H9 (cell line): ENCODE measurements at regions not wholly inside any gene's neighbourhood (a gene's known extent, or its start where the extent isn't known, plus 50 kb on each side); places are given as distances from the start of the nearest gene placed in this dataset.

Experiments used
- DNase-seq: peaks from one replicate; pipeline ENCODE4 v3.0.0-alpha.2; 2017
- H2AFZ ChIP-seq: one replicate; pipeline ENCODE4 v1.6.1; 2013; ENCODE audit warnings: mild to moderate bottlenecking, low read length, control low read depth, moderate library complexity
- H2AK5ac ChIP-seq: 2 replicates; pipeline ENCODE4 v1.6.1; 2013; ENCODE audit warnings: low read length, control low read depth, mixed read lengths; ENCODE audit not compliant: insufficient read length
- H2BK120ac ChIP-seq: one replicate; pipeline ENCODE4 v1.6.1; 2013; ENCODE audit warnings: low read depth, mild to moderate bottlenecking, low read length, control low read depth, inconsistent platforms; ENCODE audit not compliant: poor library complexity, severe bottlenecking
- H2BK12ac ChIP-seq: 2 replicates; pipeline ENCODE4 v1.6.1; 2013; ENCODE audit warnings: low read length, control low read depth, mixed read lengths, low read depth; ENCODE audit not compliant: insufficient read length
- H2BK15ac ChIP-seq: 2 replicates; pipeline ENCODE4 v1.6.1; 2013; ENCODE audit warnings: low read depth, low read length, control low read depth
- H2BK20ac ChIP-seq: one replicate; pipeline ENCODE4 v1.6.1; 2013; ENCODE audit warnings: low read depth, mild to moderate bottlenecking, low read length, control low read depth, inconsistent platforms; ENCODE audit not compliant: poor library complexity, severe bottlenecking
- H2BK5ac ChIP-seq: 2 replicates; pipeline ENCODE4 v1.6.1; 2013; ENCODE audit warnings: low read length, control low read depth, mixed read lengths; ENCODE audit not compliant: insufficient read length
- H3K14ac ChIP-seq: 2 replicates; pipeline ENCODE4 v1.6.1; 2013; ENCODE audit warnings: low read length, control low read depth; ENCODE audit not compliant: insufficient read depth
- H3K18ac ChIP-seq: 2 replicates; pipeline ENCODE4 v1.6.1; 2013; ENCODE audit warnings: low read depth, mild to moderate bottlenecking, mixed read lengths, low read length, control low read depth; ENCODE audit not compliant: insufficient read length
- H3K23ac ChIP-seq: 2 replicates; pipeline ENCODE4 v1.6.1; 2013; ENCODE audit warnings: low read length, control low read depth, mixed read lengths, low read depth; ENCODE audit not compliant: insufficient read length
- H3K23me2 ChIP-seq: 2 replicates; pipeline ENCODE4 v1.6.1; 2013; ENCODE audit warnings: low read depth, mild to moderate bottlenecking, mixed read lengths, low read length, control low read depth; ENCODE audit not compliant: insufficient read length, poor library complexity, severe bottlenecking
- H3K27ac ChIP-seq: 2 replicates; pipeline ENCODE4 v1.5.1; 2013; ENCODE audit warnings: low read length, control low read depth, mixed read lengths, low read depth; ENCODE audit not compliant: insufficient read length
- H3K27me3 ChIP-seq: 2 replicates; pipeline ENCODE4 v1.6.1; 2013; ENCODE audit warnings: low read length, control low read depth, inconsistent platforms; ENCODE audit not compliant: insufficient read depth
- H3K4ac ChIP-seq: 2 replicates; pipeline ENCODE4 v1.6.1; 2013; ENCODE audit warnings: low read depth, mild to moderate bottlenecking, control low read depth, inconsistent platforms, low read length, moderate library complexity
- H3K4me1 ChIP-seq: 2 replicates; pipeline ENCODE4 v1.6.1; 2013; ENCODE audit warnings: low read length, control low read depth, inconsistent platforms; ENCODE audit not compliant: insufficient read depth
- H3K4me2 ChIP-seq: 2 replicates; pipeline ENCODE4 v1.6.1; 2013; ENCODE audit warnings: low read length, control low read depth, mixed read lengths; ENCODE audit not compliant: insufficient read length, insufficient read depth
- H3K56ac ChIP-seq: 2 replicates; pipeline ENCODE4 v1.6.1; 2013; ENCODE audit warnings: low read depth, mild to moderate bottlenecking, mixed read lengths, low read length, control low read depth; ENCODE audit not compliant: insufficient read length
- H3K79me1 ChIP-seq: 2 replicates; pipeline ENCODE4 v1.6.1; 2013; ENCODE audit warnings: low read depth, mild to moderate bottlenecking, moderate library complexity, low read length, control low read depth, inconsistent platforms; ENCODE audit not compliant: insufficient read depth, poor library complexity, severe bottlenecking
- H3K79me2 ChIP-seq: 2 replicates; pipeline ENCODE4 v1.6.1; 2013; ENCODE audit warnings: low read length, control low read depth, inconsistent platforms; ENCODE audit not compliant: insufficient read depth
- H3K9ac ChIP-seq: 2 replicates; pipeline ENCODE4 v1.6.1; 2013; ENCODE audit warnings: low read length, control low read depth, mixed read lengths; ENCODE audit not compliant: insufficient read length; ENCODE audit errors: extremely low read depth
- H3K9me3 ChIP-seq: one replicate; pipeline ENCODE4 v1.6.1; 2013; ENCODE audit warnings: low read depth, low read length, inconsistent platforms; ENCODE audit not compliant: control insufficient read depth
- H3T11ph ChIP-seq: one replicate; pipeline ENCODE4 v1.6.1; 2013; ENCODE audit warnings: mild to moderate bottlenecking, low read length, control low read depth, inconsistent platforms
- H4K20me1 ChIP-seq: one replicate; pipeline ENCODE4 v1.6.1; 2013; ENCODE audit not compliant: control insufficient read depth, insufficient read length, insufficient read depth
- H4K5ac ChIP-seq: 2 replicates; pipeline ENCODE4 v1.6.1; 2013; ENCODE audit warnings: low read depth, mild to moderate bottlenecking, mixed read lengths, low read length, control low read depth; ENCODE audit not compliant: insufficient read length
- H4K8ac ChIP-seq: replicated peaks from 2 replicates; pipeline ENCODE4 v1.6.1; 2013; ENCODE audit warnings: low read length, control low read depth, mixed read lengths, low read depth; ENCODE audit not compliant: insufficient read length
- H4K91ac ChIP-seq: 2 replicates; pipeline ENCODE4 v1.6.1; 2013; ENCODE audit warnings: low read depth, mild to moderate bottlenecking, moderate library complexity, mixed read lengths, low read length, control low read depth; ENCODE audit not compliant: insufficient read length
- H3K27ac Mint-ChIP-seq, 3 experiments: 2 replicates in 2 of 3; 3 replicates in 1 of 3; pipeline ENCODE4 v1.8.0; 2020 to 2021; ENCODE audit warnings: mixed read lengths in 3 of 3, mild to moderate bottlenecking in 1 of 3, moderate library complexity in 1 of 3
- H3K27me3 Mint-ChIP-seq: 2 replicates; pipeline ENCODE4 v1.8.0; 2021; ENCODE audit warnings: low read depth, mild to moderate bottlenecking, moderate library complexity, mixed read lengths
- H3K36me3 Mint-ChIP-seq, 3 experiments: 2 replicates in 2 of 3; 3 replicates in 1 of 3; pipeline ENCODE4 v1.8.0; 2020 to 2021; ENCODE audit warnings: low read depth in 3 of 3, mixed read lengths in 3 of 3; ENCODE audit not compliant: insufficient read depth in 1 of 3
- H3K4me1 Mint-ChIP-seq, 2 experiments: 2 replicates each; pipeline ENCODE4 v1.8.0; 2020; ENCODE audit warnings: mixed read lengths in 2 of 2
- H3K4me3 Mint-ChIP-seq, 2 experiments: 2 replicates in 1 of 2; 3 replicates in 1 of 2; pipeline ENCODE4 v1.8.0; 2020 to 2021; ENCODE audit warnings: mild to moderate bottlenecking in 2 of 2, mixed read lengths in 2 of 2, moderate library complexity in 1 of 2
- H3K9me3 Mint-ChIP-seq, 2 experiments: 2 replicates in 1 of 2; 3 replicates in 1 of 2; pipeline ENCODE4 v1.8.0; 2020; ENCODE audit warnings: mild to moderate bottlenecking in 2 of 2, mixed read lengths in 2 of 2, moderate library complexity in 1 of 2
- CTCF ChIP-seq: fragments of 200-600 bp; sonication (generic); conservative IDR thresholded peaks from 3 replicates; pipeline ENCODE4 v1.8.0; 2021; ENCODE audit warnings: antibody characterized with exemption, mild to moderate bottlenecking
- WGBS: extraction: QIAGEN DNeasy Blood & Tissue Kit; methylation state at CpG from one replicate; pipeline ENCODE4 v1.1.7; 2013; ENCODE audit warnings: missing lambda C conversion rate, low lambda C conversion rate, mixed read lengths; ENCODE audit not compliant: insufficient read length; ENCODE audit errors: extremely low coverage; 5-methylcytosine and 5-hydroxymethylcytosine counted together

GRCh38 chr14:22052795-22053194 is 379.2 kb upstream of the OR4E1 start:
- Histone ChIP-seq H3K27me3 (no peaks in the 10 kb centered on the region), H2BK12ac (no peak overlapping the region), H3T11ph (no peak overlapping the region), H3K79me2 (no peaks in the 10 kb centered on the region), H3K23me2 (no peaks in the 10 kb centered on the region), H3K23ac (no peak overlapping the region), H4K91ac (no peak overlapping the region), H2BK5ac (no peak overlapping the region), H2AK5ac (no peak overlapping the region), H2BK120ac (no peak overlapping the region), H4K20me1 (no peaks in the 10 kb centered on the region), H3K79me1 (no peaks in the 10 kb centered on the region), H3K4ac (no peak overlapping the region), H2AFZ (no peak overlapping the region), H2BK20ac (no peak overlapping the region), H3K9ac (no peak overlapping the region), H3K18ac (no peak overlapping the region), H3K56ac (no peak overlapping the region), H4K8ac (no peak overlapping the region), H3K4me2 (no peak overlapping the region), H3K9me3 (no peaks in the 10 kb centered on the region), H2BK15ac (no peak overlapping the region), H3K4me1 (no peaks in the 10 kb centered on the region), H4K5ac (no peak overlapping the region), H3K27ac (no peak overlapping the region), H3K14ac (no peak overlapping the region)
- H3K4me1 Mint-ChIP-seq: peaks cover 5 to 11% of the 10 kb centered on the region in 2 experiments
- peaks cover 2% of the 10 kb centered on the region; the same call in 1 of the 2 replicates for H3K27me3 Mint-ChIP-seq
- no peak overlapping the region for H3K4me3 Mint-ChIP-seq
- no peak overlapping the region for H3K27ac Mint-ChIP-seq
- WGBS: no CpG with 5 or more reads among the region's 3 CpGs
- no peaks in the 10 kb centered on the region for H3K36me3 Mint-ChIP-seq
- no peak for TF ChIP-seq CTCF
- H3K9me3 Mint-ChIP-seq: no peaks in the 10 kb centered on the region
- no peak for DNase-seq
